ENCODE measurements at regions not wholly inside any gene's neighbourhood (a gene's known extent, or its start where the extent isn't known, plus 50 kb on each side); places are given as distances from the start of the nearest gene placed in this dataset.

DNA sequence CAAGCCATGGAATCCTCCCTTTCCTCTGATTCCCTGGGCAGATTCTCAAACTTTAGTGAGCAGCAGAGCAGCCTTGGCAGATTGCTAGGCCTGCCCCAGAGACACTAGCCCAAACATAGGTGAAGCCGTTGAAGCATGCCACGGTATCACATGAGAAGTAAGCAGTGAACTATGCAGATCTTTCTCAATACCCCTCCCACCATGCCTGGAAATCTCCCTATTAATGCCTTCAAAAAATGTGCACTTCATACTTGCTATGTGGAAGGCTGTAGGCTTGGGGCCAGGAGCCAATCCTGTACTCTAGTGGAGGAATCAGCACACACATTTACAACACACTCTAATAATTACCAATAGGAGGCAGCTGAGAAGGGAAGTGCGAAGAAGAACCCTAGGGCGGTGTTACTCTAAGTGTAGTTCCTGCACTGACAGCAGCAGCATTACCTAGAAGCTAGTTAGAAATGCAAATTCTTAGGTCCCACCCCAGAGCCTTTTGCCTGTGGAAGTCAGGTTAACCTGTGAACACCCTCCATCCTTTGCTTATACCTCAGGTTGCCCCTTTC lies 305.1 kb upstream of the SPRED2 start:
- DNase-seq (ENCODE audit: low spot score) = no peak

DNA sequence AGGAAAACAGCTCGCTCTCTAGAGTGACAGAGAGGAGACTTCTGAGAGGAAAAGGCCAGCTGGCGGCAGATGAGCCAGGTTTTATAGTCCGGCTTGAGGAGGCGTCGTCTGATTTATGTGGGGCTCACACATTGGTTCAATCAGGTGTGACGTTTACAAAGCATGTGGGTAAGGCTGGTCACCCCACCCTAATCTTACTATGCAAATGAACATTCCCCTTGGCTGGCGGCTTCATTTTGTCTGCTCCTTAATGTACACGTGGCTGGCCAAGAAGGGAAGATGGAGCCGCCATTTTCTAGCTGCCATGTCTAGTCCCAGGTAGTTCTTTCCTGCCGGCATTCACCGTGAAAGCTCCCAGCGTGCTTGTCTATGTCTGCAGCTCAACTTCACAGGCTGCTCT lies 299.1 kb upstream of the SPRED2 start:
- DNase-seq (ENCODE audit: low spot score) = no peak

DNA sequence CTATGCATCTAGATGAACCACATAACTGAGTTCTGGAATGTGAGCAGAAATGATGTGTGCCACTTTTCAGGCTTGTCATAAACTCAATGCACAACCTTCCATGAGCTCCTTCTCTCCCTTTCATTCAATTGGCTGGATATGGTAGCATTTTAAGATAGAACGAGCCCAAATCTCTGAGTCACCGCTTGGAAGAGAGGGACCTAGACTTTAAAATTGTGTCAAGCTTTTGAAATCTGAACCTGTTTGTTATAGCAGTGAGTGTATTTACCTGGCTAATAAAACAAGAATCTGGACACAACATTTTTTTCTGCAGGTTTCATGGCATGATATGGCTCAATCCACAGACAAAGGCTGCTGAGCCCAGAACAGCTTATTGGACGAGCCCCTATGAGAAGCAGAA lies 297.8 kb upstream of the SPRED2 start:
- DNase-seq (ENCODE audit: low spot score) = no peak

DNA sequence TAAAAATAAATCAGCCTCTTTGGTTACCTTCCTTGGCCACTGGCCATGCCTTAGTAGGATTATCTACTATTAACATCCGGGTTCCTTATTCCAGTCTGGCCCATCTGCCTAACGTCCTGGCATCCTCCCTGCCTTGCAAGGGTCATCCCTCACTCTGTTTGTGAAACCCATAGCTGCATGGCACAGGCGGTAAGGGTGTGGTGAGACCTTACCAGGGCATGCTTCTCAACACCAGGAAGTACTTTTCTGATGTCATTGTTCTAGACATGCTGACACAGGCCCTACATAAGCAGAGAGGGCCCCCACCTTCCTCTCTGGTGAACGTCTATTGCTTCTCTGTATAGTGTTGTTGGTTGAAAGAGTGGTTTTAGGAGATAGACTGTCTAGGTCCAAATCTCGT lies 296.8 kb upstream of the SPRED2 start:
- DNase-seq (ENCODE audit: low spot score) = no peak

DNA sequence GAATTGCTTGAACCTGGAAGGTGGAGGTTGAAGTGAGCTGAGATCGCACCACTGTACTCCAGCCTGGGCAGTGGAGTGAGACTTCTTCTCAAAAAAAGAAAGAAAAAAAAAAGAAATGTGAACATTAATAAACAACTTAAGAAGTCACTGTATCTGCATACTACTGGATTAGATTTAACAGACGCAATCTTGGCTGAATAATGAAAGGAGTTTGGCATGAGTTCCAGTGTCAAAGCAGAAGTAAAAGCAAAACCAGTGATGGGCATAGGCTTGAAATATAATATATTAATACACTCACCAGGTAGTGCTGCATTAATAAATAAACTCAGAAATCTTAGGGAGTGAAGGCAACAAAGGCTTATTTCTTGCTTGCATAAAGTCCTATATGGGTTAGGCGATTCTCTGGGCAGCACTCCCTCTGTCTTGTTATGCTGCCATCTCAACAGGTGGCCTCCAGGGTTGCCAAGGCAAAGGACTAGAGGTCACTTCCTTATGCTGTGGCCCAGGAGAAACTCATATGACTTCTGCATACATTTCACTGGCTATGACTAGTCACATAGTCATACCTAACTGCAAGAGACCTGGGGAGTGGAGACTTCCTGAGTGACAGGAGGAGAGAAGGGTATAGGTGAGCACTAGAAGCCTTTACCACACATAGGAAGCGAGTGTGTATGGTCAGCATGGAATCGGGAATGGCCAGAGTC lies 296.2 kb upstream of the SPRED2 start:
- no peak for DNase-seq (ENCODE audit: low spot score)

DNA sequence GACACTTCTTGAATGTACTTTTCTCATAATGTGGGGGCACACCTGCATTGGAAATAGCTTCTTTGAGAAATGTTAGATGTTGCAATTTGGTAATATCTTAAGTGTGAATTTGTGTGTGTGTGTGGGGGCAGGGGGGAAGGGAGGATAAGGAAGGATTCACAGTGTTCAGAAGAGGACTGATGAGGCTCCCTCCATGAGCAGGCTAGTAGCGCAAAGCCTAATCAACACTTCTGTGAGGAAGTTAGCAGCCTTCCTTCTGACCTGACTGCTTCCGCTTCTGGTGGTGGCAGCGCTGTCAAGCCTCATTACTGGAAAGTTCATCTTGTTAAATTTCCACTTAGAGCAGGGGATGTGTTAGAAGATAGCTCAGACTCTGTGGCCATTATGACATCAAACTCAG lies 295.4 kb upstream of the SPRED2 start:
- no peak for DNase-seq (ENCODE audit: low spot score)

DNA sequence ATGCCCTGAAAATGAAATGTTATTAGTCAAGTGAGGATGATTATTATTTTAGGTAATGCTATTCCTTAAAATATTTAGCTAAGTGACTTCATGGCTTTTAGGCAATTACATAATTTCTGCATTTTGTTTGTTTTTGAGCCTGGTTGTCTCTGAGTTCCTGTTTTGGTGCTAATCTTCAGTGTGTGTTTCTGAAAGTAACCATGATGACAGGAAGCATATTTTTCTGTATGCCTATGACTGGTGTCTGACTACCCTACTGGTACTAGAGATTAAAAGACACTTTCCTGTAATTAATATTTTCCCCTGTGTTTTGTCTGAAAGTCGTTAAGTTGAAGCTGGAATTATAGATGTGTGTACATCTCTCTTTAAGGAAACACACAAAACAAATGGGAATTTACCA lies 295.0 kb upstream of the SPRED2 start:
- no peak for DNase-seq (ENCODE audit: low spot score)

DNA sequence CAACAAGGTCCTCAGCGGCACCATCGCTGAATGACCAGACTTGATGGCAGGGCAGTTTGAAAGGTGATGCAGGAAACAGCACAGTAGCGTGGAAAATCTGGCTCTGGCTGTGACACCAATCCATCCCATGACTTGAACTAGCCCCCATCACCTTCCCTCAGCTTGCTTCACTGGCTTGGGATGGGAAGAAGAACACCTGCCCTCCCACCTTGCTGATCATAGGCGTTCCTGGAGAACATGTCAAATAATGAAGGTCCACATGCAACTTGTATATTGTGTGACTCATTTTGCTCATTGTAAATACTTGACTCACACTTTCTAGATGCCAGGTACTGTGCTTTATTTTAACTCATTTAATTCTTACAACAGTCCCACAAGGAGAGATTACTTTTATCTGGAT lies 292.4 kb upstream of the SPRED2 start:
- no peak for DNase-seq (ENCODE audit: low spot score)

DNA sequence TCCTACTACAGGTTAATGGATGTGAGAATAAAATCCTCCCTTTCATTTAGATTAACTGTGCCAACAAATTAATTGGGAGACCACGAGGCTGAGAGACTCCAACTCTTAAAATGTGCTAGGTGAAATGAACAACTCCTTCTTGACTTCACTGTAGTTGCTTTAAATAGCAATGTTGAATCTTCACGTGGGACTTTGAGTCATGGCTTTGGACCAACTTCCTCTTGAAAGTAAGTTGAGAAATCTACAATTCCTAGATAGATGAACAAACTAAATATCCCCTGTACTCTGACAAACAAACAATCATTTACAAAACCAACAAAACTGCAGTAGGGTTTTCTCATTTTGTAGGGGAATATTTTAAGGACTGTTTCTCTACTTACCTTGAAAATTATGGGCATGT lies 291.9 kb upstream of the SPRED2 start:
- no peak for DNase-seq (ENCODE audit: low spot score)

DNA sequence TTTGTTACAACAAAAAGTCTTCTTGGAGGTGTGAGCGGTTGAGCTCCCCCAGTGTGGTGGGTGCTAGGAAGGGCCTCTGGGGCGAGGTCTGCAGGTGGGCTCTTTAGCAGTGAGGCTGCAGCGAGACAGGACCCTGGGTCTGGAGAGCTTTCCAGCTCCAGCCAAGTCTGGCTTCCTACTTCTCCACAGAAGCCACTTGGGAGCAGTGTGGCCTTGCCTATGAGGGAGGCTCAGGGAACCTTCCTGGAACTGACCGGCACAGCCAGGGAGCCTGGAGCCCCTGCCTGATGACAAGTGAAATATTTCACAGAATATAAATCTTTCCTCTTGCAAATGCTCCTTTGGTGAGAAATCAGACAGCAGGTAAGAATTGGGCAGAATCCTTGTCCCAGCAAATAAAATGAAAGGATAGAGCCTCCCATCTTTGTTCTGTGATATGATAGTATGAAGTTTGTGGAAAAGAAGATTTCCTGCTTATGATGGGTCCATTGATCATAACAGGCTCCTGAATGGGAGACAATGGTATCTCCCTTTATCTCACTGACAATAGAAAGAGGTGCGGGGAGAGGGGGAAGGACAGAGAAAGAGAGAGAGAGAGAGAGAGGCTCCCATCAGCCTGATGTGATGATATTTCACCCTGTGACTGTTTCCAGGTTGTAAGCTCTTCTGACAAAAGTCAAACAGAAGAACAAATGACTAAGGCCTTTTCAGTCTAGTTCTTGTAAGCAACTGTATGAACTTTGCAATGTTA lies 289.8 kb upstream of the SPRED2 start:
- peak; percentile 39 for DNase-seq (ENCODE audit: low spot score)

DNA sequence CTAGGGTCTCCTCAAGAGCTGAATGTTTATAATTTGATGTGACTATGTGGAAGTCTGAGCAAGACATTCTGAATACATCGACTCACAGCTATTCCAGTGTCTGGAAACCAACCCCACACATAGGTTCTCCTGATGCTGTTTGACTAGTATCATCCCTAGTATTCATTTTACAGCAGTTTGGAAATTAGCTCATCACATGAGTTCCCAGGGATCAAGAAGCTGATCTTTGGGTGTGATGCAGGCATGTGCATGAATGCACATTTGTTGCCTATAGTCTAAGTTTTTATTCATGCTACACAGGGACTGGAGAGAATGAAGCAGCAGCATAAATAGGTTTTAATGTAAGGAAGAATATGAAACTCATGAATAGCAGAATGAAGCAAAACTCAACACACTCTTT lies 284.3 kb upstream of the SPRED2 start:
- no peak for DNase-seq (ENCODE audit: low spot score)

DNA sequence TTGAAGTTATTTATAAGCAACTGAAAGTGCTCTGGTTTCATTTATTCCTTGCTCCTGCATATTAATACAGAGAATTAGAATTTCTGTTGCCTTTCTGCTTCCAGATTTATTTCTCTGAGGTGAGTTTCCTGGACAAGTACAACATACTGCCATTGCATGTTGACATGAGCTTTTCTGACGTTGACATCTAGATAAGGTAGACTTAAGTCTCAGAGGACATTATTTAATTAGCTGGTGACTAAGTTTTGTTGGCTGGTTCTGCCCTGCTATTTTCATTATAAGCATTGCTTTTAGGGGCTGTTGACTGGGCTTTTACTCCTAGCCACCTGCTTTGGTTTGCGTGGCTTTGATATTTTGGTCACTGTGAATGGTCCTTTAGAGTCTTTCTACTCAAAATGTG lies 282.9 kb upstream of the SPRED2 start:
- no peak for DNase-seq (ENCODE audit: low spot score)

DNA sequence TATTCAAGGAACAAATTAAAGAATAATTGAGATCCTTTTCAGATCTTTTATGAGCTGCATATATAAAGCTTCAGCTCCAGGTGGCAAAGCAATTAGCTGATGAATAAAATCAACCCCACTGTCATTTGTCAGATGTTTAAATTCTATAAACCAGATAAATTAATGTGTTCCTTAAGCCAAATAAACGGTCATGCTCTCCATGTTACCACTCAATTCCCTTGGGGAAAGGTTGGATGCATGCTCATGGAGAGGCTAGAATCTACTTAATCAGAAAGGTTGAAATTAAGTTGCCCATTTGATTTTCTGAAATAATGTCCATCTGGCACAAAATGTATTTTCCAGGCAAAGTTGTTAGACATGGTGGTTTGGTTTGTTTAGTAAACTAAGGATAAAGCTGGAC lies 282.5 kb upstream of the SPRED2 start:
- DNase-seq (ENCODE audit: low spot score) = no peak

DNA sequence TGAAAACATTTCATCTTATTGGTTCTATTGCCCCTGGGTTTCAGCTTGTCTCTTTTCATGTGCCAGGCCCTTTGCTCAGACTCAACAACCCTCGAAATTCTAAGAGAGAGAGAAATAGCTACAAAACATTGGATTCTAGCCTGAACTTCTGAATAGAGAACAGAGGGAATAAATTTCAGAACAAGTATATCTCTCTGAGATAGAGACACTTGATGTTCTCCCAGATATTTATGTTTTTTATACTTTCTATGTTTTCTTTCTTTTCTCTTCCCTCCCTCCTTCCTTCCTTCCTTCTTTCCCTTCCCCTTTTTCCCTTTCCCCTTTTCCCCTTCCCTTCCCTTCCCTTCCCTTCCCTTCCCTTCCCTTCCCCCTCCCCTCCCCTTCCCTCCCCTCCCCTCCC lies 279.5 kb upstream of the SPRED2 start:
- no peak for DNase-seq (ENCODE audit: low spot score)

DNA sequence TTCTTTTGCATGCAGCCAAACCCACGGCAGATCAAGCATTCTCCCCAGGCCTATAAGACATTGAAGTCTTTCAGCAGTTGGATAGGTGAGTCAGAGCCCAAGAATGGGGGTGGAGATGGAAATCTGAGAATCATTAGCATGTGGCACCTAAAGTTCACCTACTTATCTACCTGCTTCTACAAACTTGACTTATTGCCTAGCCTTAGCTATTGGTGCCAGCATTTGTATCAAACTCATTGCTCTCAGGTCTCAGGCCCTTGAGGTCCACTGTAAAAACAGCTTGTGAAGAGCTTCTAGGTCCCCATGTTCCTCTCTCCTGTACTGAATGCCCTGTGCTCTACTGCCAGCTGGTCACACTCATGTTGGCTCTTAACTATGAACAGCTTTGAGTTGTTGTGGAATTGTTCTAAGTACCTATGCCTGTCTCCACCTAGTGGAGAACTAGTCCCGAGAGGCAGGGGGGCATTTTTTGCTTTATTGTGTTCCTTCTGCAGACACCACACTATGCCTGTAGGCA lies 278.4 kb upstream of the SPRED2 start:
- no peak for DNase-seq (ENCODE audit: low spot score)

DNA sequence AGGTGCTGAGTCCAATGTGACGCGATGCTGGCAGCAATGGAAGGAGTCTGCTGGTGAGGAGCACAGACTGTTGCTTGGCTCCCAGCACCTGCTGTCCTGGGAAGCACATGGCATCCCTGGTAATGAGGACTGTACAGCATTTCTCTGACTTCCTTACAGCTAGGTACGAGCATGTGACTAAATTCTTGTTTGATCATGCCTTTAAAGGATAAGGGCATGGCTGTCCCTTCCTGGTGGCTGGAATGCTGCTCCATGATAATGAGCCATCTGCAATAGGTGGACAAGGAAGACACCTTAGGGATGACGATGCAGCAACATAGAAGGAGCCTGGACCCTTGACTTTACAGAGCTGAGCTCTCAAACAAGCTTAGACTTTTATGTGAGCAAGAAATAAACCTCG lies 278.0 kb upstream of the SPRED2 start:
- DNase-seq (ENCODE audit: low spot score) = no peak

DNA sequence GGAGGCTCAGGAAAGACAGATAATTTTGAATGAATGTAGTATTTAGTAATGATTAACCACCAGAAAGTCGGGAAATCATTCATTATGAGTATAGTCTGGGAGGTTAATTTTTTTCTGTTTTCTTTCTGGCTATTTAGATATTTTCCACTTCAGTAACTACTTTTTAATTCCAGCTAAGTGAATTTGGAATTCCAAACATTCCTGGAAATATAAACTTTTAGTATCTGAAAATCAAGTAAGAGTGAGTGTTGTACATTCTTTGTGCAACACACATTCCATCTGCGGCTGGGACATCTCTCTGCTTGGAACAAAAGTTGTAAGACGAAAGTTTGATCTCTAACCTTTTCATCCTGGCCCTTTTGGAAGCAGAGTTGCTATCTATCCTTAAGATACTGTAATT lies 275.7 kb upstream of the SPRED2 start:
- no peak for DNase-seq (ENCODE audit: low spot score)

DNA sequence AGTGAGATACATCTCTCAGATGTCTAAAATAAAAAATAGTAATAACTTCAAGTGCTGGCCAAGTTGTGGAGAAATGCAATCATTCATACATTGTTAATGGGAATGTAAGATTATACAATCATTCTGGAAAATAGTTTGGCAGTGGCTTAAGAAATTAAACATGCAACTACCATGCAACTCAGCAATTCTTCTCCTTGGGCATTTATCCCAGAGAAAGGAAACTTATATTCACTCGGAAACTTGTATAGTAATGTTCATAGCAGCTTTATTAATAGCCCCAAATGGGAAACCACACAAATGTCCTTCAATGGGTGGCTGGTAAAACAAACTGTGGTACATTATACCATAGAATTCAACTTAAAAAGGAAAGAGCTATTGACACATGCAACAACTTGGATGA lies 274.0 kb upstream of the SPRED2 start:
- DNase-seq (ENCODE audit: low spot score) = no peak

DNA sequence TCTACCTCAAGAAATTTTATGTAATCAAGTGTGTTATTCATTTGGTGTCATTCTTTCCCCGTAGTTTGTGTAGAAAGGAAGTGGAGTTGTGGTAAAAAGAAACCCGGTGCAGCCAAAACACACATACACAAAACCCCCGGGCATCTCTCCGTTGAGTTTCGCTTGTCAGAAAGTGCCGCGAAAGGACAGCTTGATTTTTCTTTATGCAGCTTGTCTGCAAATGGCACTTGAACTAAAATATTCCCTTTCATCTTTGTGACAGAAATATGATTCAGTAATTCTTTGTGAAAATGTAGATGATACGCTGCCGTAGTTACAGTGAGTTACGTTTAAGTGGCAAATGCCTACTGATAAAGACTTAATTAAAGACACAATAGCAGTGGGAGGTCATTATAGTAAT lies 268.8 kb upstream of the SPRED2 start:
- no peak for DNase-seq (ENCODE audit: low spot score)

DNA sequence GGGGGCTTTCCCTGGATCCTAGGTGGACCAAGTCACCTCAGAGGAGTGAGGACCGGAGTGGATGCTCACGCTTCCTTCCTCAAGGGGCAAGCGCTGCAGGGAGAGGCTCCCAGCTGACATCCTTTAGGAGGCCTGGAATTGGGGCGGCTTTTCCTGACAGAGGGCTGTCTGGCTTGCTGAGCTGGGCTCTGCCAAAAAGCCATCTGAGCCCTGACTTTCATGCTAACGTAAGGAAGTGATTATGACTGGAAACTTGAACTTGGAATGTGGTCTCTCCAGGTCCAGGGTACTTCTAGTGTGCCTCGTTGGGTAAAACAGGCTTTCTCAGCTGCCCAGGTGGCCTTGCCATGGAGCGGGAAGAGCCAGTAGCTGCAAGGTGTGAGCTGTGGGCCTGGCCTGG lies 268.3 kb upstream of the SPRED2 start:
- no peak for DNase-seq (ENCODE audit: low spot score)

DNA sequence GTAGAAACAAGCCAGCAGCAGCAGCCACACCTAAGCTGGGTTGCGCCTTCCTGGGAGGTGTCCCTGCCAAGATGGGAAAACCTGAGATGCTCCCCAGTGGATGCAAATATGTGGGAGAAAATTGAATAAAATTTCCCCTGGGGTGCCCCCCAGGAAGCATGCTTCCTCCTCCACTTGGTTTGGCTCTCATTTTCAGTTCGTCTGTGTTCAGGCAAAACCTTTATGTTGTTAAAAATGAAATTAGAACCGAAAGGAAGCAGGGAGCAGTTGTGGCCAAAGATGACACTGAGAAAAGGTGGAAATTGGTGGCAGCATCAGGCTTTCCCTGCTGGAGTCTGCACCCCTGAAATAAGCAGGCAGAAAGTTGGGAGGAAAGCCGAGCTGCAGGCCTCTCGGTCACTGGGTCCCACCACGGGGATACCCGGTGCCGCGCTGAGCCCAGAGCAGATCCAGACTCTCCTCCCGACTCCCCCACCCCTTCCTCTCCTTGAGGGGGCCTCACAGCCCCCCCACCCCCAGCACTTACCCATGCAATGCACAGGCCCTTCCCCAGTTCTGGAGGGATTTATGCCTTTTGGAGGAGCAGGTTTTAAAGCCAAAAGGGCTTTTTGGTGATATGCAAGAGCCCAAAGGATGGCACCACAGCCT lies 267.7 kb upstream of the SPRED2 start:
- DNase-seq (ENCODE audit: low spot score) = no peak

DNA sequence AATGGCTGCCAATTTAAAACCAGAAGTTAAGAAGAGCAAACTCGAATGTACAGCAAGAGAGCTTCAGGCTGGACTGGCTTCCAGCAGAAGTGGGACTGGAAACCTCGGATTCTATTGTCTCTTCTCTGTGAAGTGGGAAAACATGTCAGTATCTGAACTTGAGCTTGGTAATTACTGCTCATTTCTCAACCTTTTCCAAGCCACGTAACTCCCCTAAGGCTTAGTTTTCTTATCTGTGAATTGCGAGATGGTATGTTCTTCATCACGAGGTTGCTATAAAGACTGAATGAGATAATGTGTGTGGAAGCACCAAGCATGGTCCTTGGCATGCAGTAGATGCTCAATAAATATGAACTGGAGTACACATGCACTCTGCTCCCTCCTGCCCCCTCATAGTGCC lies 259.4 kb upstream of the SPRED2 start:
- DNase-seq (ENCODE audit: low spot score) = no peak
